ENCODE measurements at regions not wholly inside any gene's neighbourhood (a gene's known extent, or its start where the extent isn't known, plus 50 kb on each side); places are given as distances from the start of the nearest gene placed in this dataset.

- no peak for TF ChIP-seq MYC (IDR thresholded peaks at IDR 0.05; ENCODE audit: low read depth, low read length)
- DNase-seq (ENCODE audit: low read depth) = no peak
- H3K4me3 ChIP-seq (ENCODE audit: low read depth, low read length) = no peak overlapping the region
Observed at GRCh38 chr6:3542032-3542640, 85.3 kb upstream of the SLC22A23 start.

- no peak for DNase-seq (ENCODE audit: low read depth)
Observed at GRCh38 chr6:3541006-3541585, 84.2 kb upstream of the SLC22A23 start.

GRCh38 chr6:3540253-3540820 lies 83.5 kb upstream of the SLC22A23 start:
- TF ChIP-seq POLR2A (IDR thresholded peaks at IDR 0.05; ENCODE audit: extremely low read depth, insufficient read length) (no peak), MAX (IDR thresholded peaks at IDR 0.05; ENCODE audit: low read depth, low read length) (no peak), MYC (IDR thresholded peaks at IDR 0.05; ENCODE audit: low read depth, low read length) (no peak)
- TF ChIP-seq, protein P1, sequence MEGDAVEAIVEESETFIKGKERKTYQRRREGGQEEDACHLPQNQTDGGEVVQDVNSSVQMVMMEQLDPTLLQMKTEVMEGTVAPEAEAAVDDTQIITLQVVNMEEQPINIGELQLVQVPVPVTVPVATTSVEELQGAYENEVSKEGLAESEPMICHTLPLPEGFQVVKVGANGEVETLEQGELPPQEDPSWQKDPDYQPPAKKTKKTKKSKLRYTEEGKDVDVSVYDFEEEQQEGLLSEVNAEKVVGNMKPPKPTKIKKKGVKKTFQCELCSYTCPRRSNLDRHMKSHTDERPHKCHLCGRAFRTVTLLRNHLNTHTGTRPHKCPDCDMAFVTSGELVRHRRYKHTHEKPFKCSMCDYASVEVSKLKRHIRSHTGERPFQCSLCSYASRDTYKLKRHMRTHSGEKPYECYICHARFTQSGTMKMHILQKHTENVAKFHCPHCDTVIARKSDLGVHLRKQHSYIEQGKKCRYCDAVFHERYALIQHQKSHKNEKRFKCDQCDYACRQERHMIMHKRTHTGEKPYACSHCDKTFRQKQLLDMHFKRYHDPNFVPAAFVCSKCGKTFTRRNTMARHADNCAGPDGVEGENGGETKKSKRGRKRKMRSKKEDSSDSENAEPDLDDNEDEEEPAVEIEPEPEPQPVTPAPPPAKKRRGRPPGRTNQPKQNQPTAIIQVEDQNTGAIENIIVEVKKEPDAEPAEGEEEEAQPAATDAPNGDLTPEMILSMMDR (IDR thresholded peaks at IDR 0.05; ENCODE audit: low read depth, low read length) = no peak
- no peak overlapping the region for H3K4me3 ChIP-seq (ENCODE audit: low read depth, low read length)
- no peak for DNase-seq (ENCODE audit: low read depth)

More at GRCh38 chr6:3541006-3541585, 84.2 kb upstream of the SLC22A23 start:
- no peak overlapping the region for H3K4me3 ChIP-seq (ENCODE audit: low read depth, low read length)
- TF ChIP-seq MAX (IDR thresholded peaks at IDR 0.05; ENCODE audit: low read depth, low read length) (no peak), POLR2A (IDR thresholded peaks at IDR 0.05; ENCODE audit: extremely low read depth, insufficient read length) (no peak), MYC (IDR thresholded peaks at IDR 0.05; ENCODE audit: low read depth, low read length) (no peak)
- TF ChIP-seq, protein P1 (IDR thresholded peaks at IDR 0.05; ENCODE audit: low read depth, low read length) = no peak

DNA sequence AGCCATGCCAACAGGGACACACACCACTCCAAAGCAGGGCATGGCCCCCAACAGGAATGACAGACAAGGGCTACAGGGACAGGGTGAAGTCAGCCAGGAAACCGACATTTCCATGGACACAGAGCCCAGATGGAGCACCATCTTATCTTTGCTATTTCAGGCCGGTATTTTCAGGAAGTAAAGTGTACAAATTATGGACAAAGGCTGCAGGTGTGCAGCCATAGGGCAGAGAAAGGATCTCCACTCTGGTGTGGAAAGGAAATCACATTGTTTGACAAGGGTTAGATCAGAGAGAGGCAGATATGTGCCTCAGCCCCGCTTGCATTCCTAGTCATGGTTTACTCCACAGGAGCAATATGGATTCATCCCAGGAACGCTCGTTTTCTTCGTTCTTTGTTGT lies 81.7 kb upstream of the SLC22A23 start:
- no peak for TF ChIP-seq MYC (IDR thresholded peaks at IDR 0.05; ENCODE audit: low read depth, low read length)
- TF ChIP-seq, protein P1 (IDR thresholded peaks at IDR 0.05; ENCODE audit: low read depth, low read length) = no peak
- no peak for TF ChIP-seq POLR2A (IDR thresholded peaks at IDR 0.05; ENCODE audit: extremely low read depth, insufficient read length)
- TF ChIP-seq MAX (IDR thresholded peaks at IDR 0.05; ENCODE audit: low read depth, low read length) = no peak
- DNase-seq (ENCODE audit: low read depth) = no peak
- no peak overlapping the region for H3K4me3 ChIP-seq (ENCODE audit: low read depth, low read length)

GRCh38 chr6:3536901-3537300 lies 80.1 kb upstream of the SLC22A23 start:
- TF ChIP-seq MYC (IDR thresholded peaks at IDR 0.05; ENCODE audit: low read depth, low read length) (no peak), MAX (IDR thresholded peaks at IDR 0.05; ENCODE audit: low read depth, low read length) (no peak), POLR2A (IDR thresholded peaks at IDR 0.05; ENCODE audit: extremely low read depth, insufficient read length) (no peak)
- TF ChIP-seq, protein P1 (IDR thresholded peaks at IDR 0.05; ENCODE audit: low read depth, low read length) = no peak
- DNase-seq (ENCODE audit: low read depth) = no peak

GRCh38 chr6:3535776-3536435 lies 79.1 kb upstream of the SLC22A23 start:
- no peak overlapping the region for H3K4me3 ChIP-seq (ENCODE audit: low read depth, low read length)
- no peak for DNase-seq (ENCODE audit: low read depth)
- TF ChIP-seq MYC (IDR thresholded peaks at IDR 0.05; ENCODE audit: low read depth, low read length) (no peak), MAX (IDR thresholded peaks at IDR 0.05; ENCODE audit: low read depth, low read length) (no peak), POLR2A (IDR thresholded peaks at IDR 0.05; ENCODE audit: extremely low read depth, insufficient read length) (no peak)
- TF ChIP-seq, protein P1 (IDR thresholded peaks at IDR 0.05; ENCODE audit: low read depth, low read length) = no peak

More at GRCh38 chr6:3536901-3537300, 80.1 kb upstream of the SLC22A23 start:
- H3K4me3 ChIP-seq (ENCODE audit: low read depth, low read length) = no peak overlapping the region

All from NB4 (cell line).